ENCODE measurements at regions not wholly inside any gene's neighbourhood (a gene's known extent, or its start where the extent isn't known, plus 50 kb on each side); places are given as distances from the start of the nearest gene placed in this dataset.

DNA sequence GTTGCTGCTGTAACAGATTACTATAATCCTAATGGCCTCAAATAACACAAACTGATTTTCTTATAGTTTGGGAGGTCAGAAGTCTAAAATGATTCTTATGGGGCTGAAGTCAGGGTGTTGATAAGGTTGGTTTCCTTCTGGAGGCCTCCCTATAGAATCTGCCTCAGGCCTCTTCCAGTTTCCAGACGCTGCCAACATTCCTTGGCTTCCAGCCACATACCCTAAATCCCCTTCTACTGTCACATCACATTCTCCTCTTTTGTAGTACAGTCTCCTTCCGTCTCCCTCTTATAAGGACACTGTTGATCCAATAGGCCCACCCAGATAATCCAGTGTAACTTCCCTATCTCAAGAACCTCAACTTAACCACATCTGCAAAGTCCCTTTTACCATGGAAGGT is 145.3 kb upstream of the NCAM2 start:
- TF ChIP-seq BRCA1 (IDR thresholded peaks at IDR 0.05), result no peak
- TF ChIP-seq BRCA1 (CRISPR knock-in tag; IDR thresholded peaks at IDR 0.05), result no peak
- TF ChIP-seq, protein P1, sequence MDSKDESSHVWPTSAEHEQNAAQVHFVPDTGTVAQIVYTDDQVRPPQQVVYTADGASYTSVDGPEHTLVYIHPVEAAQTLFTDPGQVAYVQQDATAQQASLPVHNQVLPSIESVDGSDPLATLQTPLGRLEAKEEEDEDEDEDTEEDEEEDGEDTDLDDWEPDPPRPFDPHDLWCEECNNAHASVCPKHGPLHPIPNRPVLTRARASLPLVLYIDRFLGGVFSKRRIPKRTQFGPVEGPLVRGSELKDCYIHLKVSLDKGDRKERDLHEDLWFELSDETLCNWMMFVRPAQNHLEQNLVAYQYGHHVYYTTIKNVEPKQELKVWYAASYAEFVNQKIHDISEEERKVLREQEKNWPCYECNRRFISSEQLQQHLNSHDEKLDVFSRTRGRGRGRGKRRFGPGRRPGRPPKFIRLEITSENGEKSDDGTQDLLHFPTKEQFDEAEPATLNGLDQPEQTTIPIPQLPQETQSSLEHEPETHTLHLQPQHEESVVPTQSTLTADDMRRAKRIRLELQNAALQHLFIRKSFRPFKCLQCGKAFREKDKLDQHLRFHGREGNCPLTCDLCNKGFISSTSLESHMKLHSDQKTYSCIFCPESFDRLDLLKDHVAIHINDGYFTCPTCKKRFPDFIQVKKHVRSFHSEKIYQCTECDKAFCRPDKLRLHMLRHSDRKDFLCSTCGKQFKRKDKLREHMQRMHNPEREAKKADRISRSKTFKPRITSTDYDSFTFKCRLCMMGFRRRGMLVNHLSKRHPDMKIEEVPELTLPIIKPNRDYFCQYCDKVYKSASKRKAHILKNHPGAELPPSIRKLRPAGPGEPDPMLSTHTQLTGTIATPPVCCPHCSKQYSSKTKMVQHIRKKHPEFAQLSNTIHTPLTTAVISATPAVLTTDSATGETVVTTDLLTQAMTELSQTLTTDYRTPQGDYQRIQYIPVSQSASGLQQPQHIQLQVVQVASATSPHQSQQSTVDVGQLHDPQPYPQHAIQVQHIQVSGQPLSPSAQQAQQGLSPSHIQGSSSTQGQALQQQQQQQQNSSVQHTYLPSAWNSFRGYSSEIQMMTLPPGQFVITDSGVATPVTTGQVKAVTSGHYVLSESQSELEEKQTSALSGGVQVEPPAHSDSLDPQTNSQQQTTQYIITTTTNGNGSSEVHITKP (IDR thresholded peaks at IDR 0.05; ENCODE audit: partially characterized antibody), result no peak

Data from K562 (cell line).